K562 (cell line): ENCODE measurements at regions not wholly inside any gene's neighbourhood (a gene's known extent, or its start where the extent isn't known, plus 50 kb on each side); places are given as distances from the start of the nearest gene placed in this dataset.

Experiments used
- CBX5 ChIP-seq: IDR thresholded peaks from 2 replicates; pipeline ENCODE4 v1.6.1; 2014; ENCODE audit warnings: low read depth, borderline replicate concordance
- CEBPB ChIP-seq: fragments of 450-650 bp; IDR thresholded peaks from 2 replicates; pipeline ENCODE4 v1.6.1; 2016; ENCODE audit warnings: missing genetic modification characterization, missing compliant biosample characterization
- CTCF ChIP-seq, 3 experiments: IDR thresholded peaks in 2 of 3; conservative IDR thresholded peaks in 1 of 3; 2 replicates each; pipeline ENCODE4 v1.5.1; 2011 to 2012; ENCODE audit warnings: low read length in 3 of 3, mild to moderate bottlenecking in 3 of 3, control low read depth in 2 of 3, improper control_type of control experiment in 1 of 3, inconsistent platforms in 1 of 3, low read depth in 1 of 3, mixed read lengths in 1 of 3, moderate library complexity in 1 of 3; ENCODE audit not compliant: insufficient read depth in 2 of 3
- DMBX1 ChIP-seq: fragments of 250-450 bp; sonication (Bioruptor Pico); IDR thresholded peaks from 2 replicates; pipeline ENCODE4 v1.8.0; 2022; ENCODE audit warnings: inconsistent platforms, mild to moderate bottlenecking, moderate library complexity, borderline replicate concordance
- ELF1 ChIP-seq: fragments of 200-800 bp; sonication (Bioruptor generic); IDR thresholded peaks from 2 replicates; pipeline ENCODE4 v1.6.1; 2016; ENCODE audit warnings: missing genetic modification characterization, missing compliant biosample characterization
- JUN ChIP-seq, 2 experiments: sonication (generic) in 1 of 2; formaldehyde crosslinking in 1 of 2; IDR thresholded peaks; 2 replicates each; pipeline versions ENCODE4 v1.6.1 to v1.8.0; 2012 to 2022; ENCODE audit warnings: borderline replicate concordance in 2 of 2, mild to moderate bottlenecking in 2 of 2, improper control_type of control experiment in 1 of 2, low read depth in 1 of 2, low read length in 1 of 2, missing genetic modification reagents in 1 of 2
- MAX ChIP-seq: sonication (generic); formaldehyde crosslinking; IDR thresholded peaks from 2 replicates; pipeline ENCODE4 v1.9.0; 2022; ENCODE audit warnings: mild to moderate bottlenecking, missing genetic modification reagents
- REST ChIP-seq, 2 experiments: fragments of 450-650 bp; formaldehyde crosslinking in 1 of 2; IDR thresholded peaks; 2 replicates each; pipeline versions ENCODE4 v1.4.0 to v1.6.1; 2014 to 2020; ENCODE audit warnings: mild to moderate bottlenecking in 2 of 2, borderline replicate concordance in 1 of 2, low read depth in 1 of 2
- USF1 ChIP-seq: sonication (generic); formaldehyde crosslinking; IDR thresholded peaks from 2 replicates; pipeline ENCODE4 v1.9.0; 2022; ENCODE audit warnings: mild to moderate bottlenecking, missing genetic modification reagents
- ZBTB33 ChIP-seq: sonication (generic); formaldehyde crosslinking; IDR thresholded peaks from 2 replicates; pipeline ENCODE4 v1.8.1; 2023; ENCODE audit warnings: mild to moderate bottlenecking, missing genetic modification reagents
- ZNF511 ChIP-seq: sonication (generic); formaldehyde crosslinking; IDR thresholded peaks from 2 replicates; pipeline ENCODE4 v1.8.0; 2022; ENCODE audit warnings: mild to moderate bottlenecking, missing genetic modification reagents

- TF ChIP-seq USF1 (CRISPR knock-in tag) (no peak), ZNF511 (no peak), JUN (IDR thresholded peaks at IDR 0.05; ENCODE audit: borderline replicate concordance, low read depth, low read length) (no peak), JUN (CRISPR knock-in tag; IDR thresholded peaks at IDR 0.05; ENCODE audit: borderline replicate concordance) (no peak), CTCF (IDR thresholded peaks at IDR 0.05 in 2 of 3, conservative IDR thresholded peaks at IDR 0.05 in 1 of 3; ENCODE audit: insufficient read depth in 2 of 3, low read depth in 1 of 3, low read length in 3 of 3) (no peak), MAX (CRISPR knock-in tag) (no peak), DMBX1 (no peak), ZBTB33 (CRISPR knock-in tag) (no peak), CBX5 (no peak), REST (IDR thresholded peaks at IDR 0.05; ENCODE audit: borderline replicate concordance) (no peak), REST (CRISPR knock-in tag; IDR thresholded peaks at IDR 0.05; ENCODE audit: low read depth) (no peak), ELF1 (no peak), CEBPB (no peak)
These were observed 827.7 kb downstream of the SOCS6 start for GRCh38 chr18:71116535-71116934.
